GM12874 (cell line): ENCODE measurements at regions not wholly inside any gene's neighbourhood (a gene's known extent, or its start where the extent isn't known, plus 50 kb on each side); places are given as distances from the start of the nearest gene placed in this dataset.

Experiments
- CTCF ChIP-seq: IDR thresholded peaks from 2 replicates; pipeline ENCODE4 v1.5.1; 2011; ENCODE audit warnings: low read depth, mild to moderate bottlenecking, control low read depth, low read length, moderate library complexity; ENCODE audit not compliant: insufficient read depth

GRCh38 chr21:36608897-36609225 is 90.1 kb upstream of the SIM2 start:
- TF ChIP-seq CTCF = no peak

GRCh38 chr21:36609654-36610053 is 89.3 kb upstream of the SIM2 start:
- TF ChIP-seq CTCF = no peak

- no peak for TF ChIP-seq CTCF
These were observed 88.7 kb upstream of the SIM2 start for GRCh38 chr21:36610201-36610600.

GRCh38 chr21:36610935-36611334 is 88.0 kb upstream of the SIM2 start:
- TF ChIP-seq CTCF = no peak

- TF ChIP-seq CTCF = no peak
These were observed 87.5 kb upstream of the SIM2 start for GRCh38 chr21:36611379-36611778.

GRCh38 chr21:36613059-36613458 is 85.9 kb upstream of the SIM2 start:
- TF ChIP-seq CTCF = no peak

GRCh38 chr21:36613554-36613953 is 85.4 kb upstream of the SIM2 start:
- no peak for TF ChIP-seq CTCF
